Stimulated activated memory B cell treated with anti-CD40 and anti-IgM and Interleukin-4, amounts not matched to agents 10 μg/mL and 1 μg/mL and 100 μg/mL, for 72 hours (primary cell): ENCODE measurements at regions not wholly inside any gene's neighbourhood (a gene's known extent, or its start where the extent isn't known, plus 50 kb on each side); places are given as distances from the start of the nearest gene placed in this dataset.

Experiments
- ATAC-seq: fragments of 150-1000 bp; cut with Tn5 transposase; 2 replicates; pipeline ENCODE4 v1.10.0; 2021
- H3K27ac Mint-ChIP-seq: one replicate; pipeline ENCODE4 v1.8.0; 2022; ENCODE audit warnings: mild to moderate bottlenecking, mixed read lengths
- H3K27me3 Mint-ChIP-seq: one replicate; pipeline ENCODE4 v1.8.0; 2022; ENCODE audit warnings: mixed read lengths
- H3K36me3 Mint-ChIP-seq: one replicate; pipeline ENCODE4 v1.8.0; 2022; ENCODE audit warnings: mixed read lengths
- H3K4me1 Mint-ChIP-seq: one replicate; pipeline ENCODE4 v1.8.0; 2022; ENCODE audit warnings: mixed read lengths
- H3K4me3 Mint-ChIP-seq: one replicate; pipeline ENCODE4 v1.8.0; 2022; ENCODE audit warnings: mild to moderate bottlenecking, moderate library complexity, mixed read lengths
- H3K9me3 Mint-ChIP-seq: one replicate; pipeline ENCODE4 v1.8.0; 2022; ENCODE audit warnings: mixed read lengths

- H3K4me3 Mint-ChIP-seq: no peak overlapping the region
- ATAC-seq: no peak
- H3K27ac Mint-ChIP-seq: no peak overlapping the region
- no peaks in the 10 kb centered on the region for H3K36me3 Mint-ChIP-seq
- H3K4me1 Mint-ChIP-seq: no peaks in the 10 kb centered on the region
- H3K27me3 Mint-ChIP-seq: no peaks in the 10 kb centered on the region
- peaks cover 2% of the 10 kb centered on the region for H3K9me3 Mint-ChIP-seq
These were observed 247.8 kb downstream of the PRL start for GRCh38 chr6:22049002-22049401.

DNA sequence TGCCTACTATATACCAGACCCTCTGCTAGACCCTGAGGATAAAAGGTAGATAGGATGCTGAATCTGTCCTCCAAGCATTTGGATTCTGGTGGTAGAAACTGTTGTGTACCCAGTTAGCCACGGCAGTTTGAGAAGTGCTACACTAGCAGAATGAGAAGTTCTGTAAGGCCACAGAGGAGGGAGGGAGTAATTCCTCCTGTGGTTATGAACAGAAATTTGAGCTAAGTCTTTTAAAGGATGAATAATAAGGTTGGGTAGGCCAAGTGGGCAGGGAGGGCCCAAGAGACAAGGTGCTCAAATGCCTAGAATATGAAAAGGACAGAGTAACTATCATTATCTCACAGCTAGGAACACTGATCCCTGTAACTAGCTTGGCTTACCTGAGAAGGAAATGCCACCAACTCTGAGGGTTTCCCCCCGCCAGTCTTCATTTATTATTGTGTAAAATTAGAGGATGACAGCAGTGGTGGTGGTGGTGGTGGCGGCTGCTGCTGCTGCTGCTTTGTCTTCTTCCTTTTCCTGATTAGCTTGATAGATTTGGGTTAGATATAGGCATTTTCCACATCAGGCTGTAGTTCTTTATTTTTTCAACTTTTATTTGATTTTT is 243.3 kb downstream of the PRL start:
- peaks cover 2% of the 10 kb centered on the region for H3K9me3 Mint-ChIP-seq
- no peak for ATAC-seq
- no peak overlapping the region for H3K27ac Mint-ChIP-seq
- H3K36me3 Mint-ChIP-seq: no peaks in the 10 kb centered on the region
- no peaks in the 10 kb centered on the region for H3K4me1 Mint-ChIP-seq
- no peaks in the 10 kb centered on the region for H3K27me3 Mint-ChIP-seq
- H3K4me3 Mint-ChIP-seq: no peak overlapping the region

DNA sequence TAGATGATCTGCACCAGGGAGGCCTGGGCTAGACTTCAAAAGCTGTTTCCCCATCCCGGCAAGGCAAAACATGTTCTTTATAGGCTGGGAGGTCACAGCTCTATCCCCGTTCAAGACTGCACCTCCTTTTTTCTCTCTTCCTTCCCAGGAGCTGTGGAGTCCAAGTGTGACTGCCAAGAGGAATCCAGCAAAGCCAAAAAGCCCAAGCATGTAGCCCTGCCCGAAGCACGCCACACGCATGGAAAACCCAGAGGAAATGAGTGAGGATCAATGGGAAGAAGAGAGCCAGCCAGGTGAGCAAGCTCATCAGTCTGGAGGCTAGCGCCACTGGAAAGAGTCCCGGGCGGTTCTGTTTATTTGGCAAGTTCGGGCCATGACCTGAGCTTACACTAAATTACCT is 240.4 kb downstream of the PRL start:
- Mint-ChIP-seq H3K9me3 (peaks cover 2% of the 10 kb centered on the region), H3K4me1 (no peaks in the 10 kb centered on the region), H3K36me3 (no peaks in the 10 kb centered on the region), H3K27me3 (no peaks in the 10 kb centered on the region), H3K4me3 (no peak overlapping the region), H3K27ac (no peak overlapping the region)
- no peak for ATAC-seq

DNA sequence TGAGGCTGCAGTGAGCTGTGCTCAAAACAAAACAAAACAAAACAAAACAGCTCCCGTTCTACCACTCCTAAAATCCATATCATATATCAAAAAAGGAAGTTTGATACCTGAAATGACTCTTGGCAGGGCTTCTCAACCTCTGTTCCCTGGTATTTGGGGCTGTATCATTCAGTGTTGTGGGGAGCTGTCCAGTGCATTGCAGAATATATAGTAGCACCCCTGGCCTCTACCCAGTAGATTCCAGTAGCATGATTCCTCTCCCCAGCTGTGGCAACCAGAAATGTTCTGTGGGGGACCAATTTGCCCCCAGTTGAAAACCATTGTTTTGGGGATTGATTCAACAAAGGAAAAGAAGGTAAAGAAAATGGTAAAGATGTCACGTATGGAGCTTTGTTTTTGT is 238.9 kb downstream of the PRL start:
- ATAC-seq: no peak
- Mint-ChIP-seq H3K9me3 (no peaks in the 10 kb centered on the region), H3K27ac (no peak overlapping the region), H3K27me3 (no peaks in the 10 kb centered on the region), H3K4me1 (peaks cover 4% of the 10 kb centered on the region), H3K4me3 (no peak overlapping the region), H3K36me3 (no peaks in the 10 kb centered on the region)

- Mint-ChIP-seq H3K27ac (no peak overlapping the region), H3K4me3 (no peak overlapping the region), H3K27me3 (no peaks in the 10 kb centered on the region), H3K36me3 (no peaks in the 10 kb centered on the region), H3K4me1 (peaks cover 6% of the 10 kb centered on the region), H3K9me3 (no peaks in the 10 kb centered on the region)
- ATAC-seq: no peak
These were observed 237.7 kb downstream of the PRL start for GRCh38 chr6:22059126-22059525.

- Mint-ChIP-seq H3K9me3 (no peaks in the 10 kb centered on the region), H3K4me1 (peaks cover 6% of the 10 kb centered on the region), H3K27me3 (no peaks in the 10 kb centered on the region)
These were observed 236.9 kb downstream of the PRL start for GRCh38 chr6:22059946-22060345.

GRCh38 chr6:22062807-22063408 is 233.9 kb downstream of the PRL start:
- no peaks in the 10 kb centered on the region for H3K36me3 Mint-ChIP-seq
- ATAC-seq: peak; percentile 81
- H3K4me1 Mint-ChIP-seq: peaks cover 6% of the 10 kb centered on the region
- peak overlapping the region; percentile 34 for H3K4me3 Mint-ChIP-seq
- no peaks in the 10 kb centered on the region for H3K9me3 Mint-ChIP-seq
- H3K27me3 Mint-ChIP-seq: no peaks in the 10 kb centered on the region
- no peak overlapping the region for H3K27ac Mint-ChIP-seq

More at GRCh38 chr6:22059946-22060345, 236.9 kb downstream of the PRL start:
- ATAC-seq: no peak
- Mint-ChIP-seq H3K36me3 (no peaks in the 10 kb centered on the region), H3K27ac (no peak overlapping the region), H3K4me3 (no peak overlapping the region)

GRCh38 chr6:22064558-22064957 is 232.3 kb downstream of the PRL start:
- Mint-ChIP-seq H3K4me3 (no peak overlapping the region), H3K9me3 (no peaks in the 10 kb centered on the region), H3K4me1 (peaks cover 6% of the 10 kb centered on the region), H3K27ac (no peak overlapping the region), H3K27me3 (no peaks in the 10 kb centered on the region), H3K36me3 (no peaks in the 10 kb centered on the region)
- no peak for ATAC-seq

DNA sequence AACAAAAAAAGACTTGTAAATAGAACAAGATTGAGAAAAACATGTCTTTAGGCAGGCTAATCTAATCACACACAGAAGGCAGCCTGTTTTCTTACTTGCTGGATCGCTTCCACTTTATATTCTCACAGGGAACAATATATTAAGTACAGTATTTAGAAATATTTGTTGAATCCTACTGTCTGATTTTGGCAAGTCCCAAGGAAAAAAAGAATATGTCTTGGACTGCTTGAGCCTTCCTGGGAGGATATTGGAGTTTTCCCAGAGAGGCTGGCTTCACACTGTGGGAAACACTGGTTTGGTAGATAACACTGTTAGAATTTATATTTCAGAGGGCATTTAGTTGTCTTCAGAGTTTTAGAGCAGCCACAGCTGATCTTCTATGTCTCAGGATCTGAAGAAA is 229.7 kb downstream of the PRL start:
- Mint-ChIP-seq H3K27me3 (no peaks in the 10 kb centered on the region), H3K9me3 (no peaks in the 10 kb centered on the region), H3K4me1 (peaks cover 6% of the 10 kb centered on the region), H3K4me3 (no peak overlapping the region), H3K27ac (no peak overlapping the region), H3K36me3 (no peaks in the 10 kb centered on the region)
- ATAC-seq: no peak

DNA sequence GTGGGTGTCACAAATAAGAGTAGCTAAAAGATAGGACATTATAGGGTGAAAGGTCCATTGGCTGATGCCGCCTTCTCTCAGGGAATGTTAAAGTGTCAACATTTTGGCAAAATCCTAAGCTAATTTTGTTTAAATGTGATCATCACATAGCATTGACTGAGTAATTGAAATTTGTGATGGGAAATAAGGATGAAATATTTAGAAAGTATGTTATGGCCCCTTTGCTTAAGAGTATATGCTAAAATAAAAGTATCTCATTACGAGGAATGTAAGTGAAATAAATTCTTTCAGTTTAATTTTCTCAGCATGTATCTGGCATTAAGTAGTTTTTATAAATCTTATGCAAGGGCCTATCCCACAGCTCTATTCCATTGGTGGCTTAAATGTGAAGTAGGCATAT is 229.2 kb downstream of the PRL start:
- Mint-ChIP-seq H3K9me3 (no peaks in the 10 kb centered on the region), H3K27me3 (no peaks in the 10 kb centered on the region), H3K4me1 (peaks cover 5% of the 10 kb centered on the region), H3K27ac (no peak overlapping the region), H3K4me3 (no peak overlapping the region), H3K36me3 (no peaks in the 10 kb centered on the region)
- ATAC-seq: no peak

GRCh38 chr6:22068561-22069305 is 228.1 kb downstream of the PRL start:
- no peaks in the 10 kb centered on the region for H3K9me3 Mint-ChIP-seq
- H3K27me3 Mint-ChIP-seq: no peaks in the 10 kb centered on the region
- no peak overlapping the region for H3K4me3 Mint-ChIP-seq
- no peak overlapping the region for H3K27ac Mint-ChIP-seq
- ATAC-seq: no peak
- no peaks in the 10 kb centered on the region for H3K36me3 Mint-ChIP-seq
- H3K4me1 Mint-ChIP-seq: no peaks in the 10 kb centered on the region

DNA sequence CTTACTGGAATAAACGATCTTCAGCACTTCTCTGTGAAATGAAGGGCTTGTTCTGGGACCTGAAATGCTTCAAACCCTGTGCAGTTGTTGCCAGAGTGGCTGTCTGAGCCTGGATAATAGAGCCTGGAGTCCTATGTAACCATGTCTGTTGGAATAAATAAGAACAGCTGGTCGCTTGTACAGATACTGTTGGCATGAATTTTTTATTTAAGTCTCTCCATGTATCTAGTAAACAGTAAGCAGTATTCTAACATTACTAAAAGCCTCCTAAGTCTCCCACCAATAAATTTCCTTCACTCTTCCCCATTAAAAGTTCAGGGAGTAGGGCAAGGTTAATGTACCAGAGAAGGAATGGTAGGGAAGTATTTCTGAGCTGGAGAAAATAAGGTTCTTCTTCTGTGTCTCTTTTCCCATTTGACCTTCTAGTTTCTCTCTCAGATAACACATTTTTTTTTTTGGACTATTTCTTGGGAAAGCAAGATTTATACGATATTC is 227.5 kb downstream of the PRL start:
- no peaks in the 10 kb centered on the region for H3K4me1 Mint-ChIP-seq
- no peaks in the 10 kb centered on the region for H3K9me3 Mint-ChIP-seq
- no peak for ATAC-seq
- H3K36me3 Mint-ChIP-seq: no peaks in the 10 kb centered on the region
- no peak overlapping the region for H3K27ac Mint-ChIP-seq
- no peaks in the 10 kb centered on the region for H3K27me3 Mint-ChIP-seq
- no peak overlapping the region for H3K4me3 Mint-ChIP-seq

DNA sequence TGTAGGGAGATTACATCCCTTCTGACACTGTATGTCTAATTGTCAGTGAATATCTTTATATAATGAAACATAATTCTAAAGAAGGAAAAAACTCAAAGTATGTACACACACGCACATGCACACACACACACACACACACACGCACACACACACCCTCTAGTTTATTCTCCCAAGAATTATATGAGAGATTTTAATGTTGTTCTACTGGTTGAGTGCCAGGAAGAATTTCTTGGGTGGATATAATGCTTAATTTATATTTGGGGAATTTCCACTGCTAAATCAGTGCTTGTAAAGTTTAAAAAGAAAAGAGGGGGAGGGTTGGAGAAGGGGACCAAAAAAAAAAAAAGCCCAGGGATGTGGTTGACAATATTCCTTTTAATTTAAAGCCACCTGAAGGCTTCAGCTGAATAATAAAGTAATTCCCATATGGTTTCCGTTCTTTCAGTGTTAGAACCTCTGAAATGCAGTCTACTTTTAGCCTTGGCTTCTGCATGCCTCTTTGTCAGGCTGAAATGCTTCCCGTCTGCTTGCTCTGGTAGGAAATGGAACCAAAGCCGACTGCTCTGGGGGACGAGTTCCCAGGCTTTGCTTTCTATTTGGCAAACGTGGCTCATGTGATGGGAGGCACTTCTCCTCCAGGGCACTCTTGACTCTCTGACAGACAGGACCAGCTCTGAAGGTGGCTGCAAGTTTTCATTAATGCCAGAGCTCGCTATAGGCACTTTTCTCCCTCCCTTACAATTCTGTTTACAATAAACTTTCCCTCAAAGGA is 225.4 kb downstream of the PRL start:
- no peaks in the 10 kb centered on the region for H3K36me3 Mint-ChIP-seq
- ATAC-seq: no peak
- H3K4me1 Mint-ChIP-seq: no peaks in the 10 kb centered on the region

GRCh38 chr6:22072949-22073348 is 223.9 kb downstream of the PRL start:
- H3K27ac Mint-ChIP-seq: no peak overlapping the region
- no peak for ATAC-seq
- H3K36me3 Mint-ChIP-seq: no peaks in the 10 kb centered on the region
- no peaks in the 10 kb centered on the region for H3K27me3 Mint-ChIP-seq
- H3K9me3 Mint-ChIP-seq: no peaks in the 10 kb centered on the region
- H3K4me1 Mint-ChIP-seq: no peaks in the 10 kb centered on the region
- no peak overlapping the region for H3K4me3 Mint-ChIP-seq

More for the DNA sequence above, 225.4 kb downstream of the PRL start:
- Mint-ChIP-seq H3K4me3 (no peak overlapping the region), H3K27ac (no peak overlapping the region), H3K9me3 (no peaks in the 10 kb centered on the region), H3K27me3 (no peaks in the 10 kb centered on the region)

DNA sequence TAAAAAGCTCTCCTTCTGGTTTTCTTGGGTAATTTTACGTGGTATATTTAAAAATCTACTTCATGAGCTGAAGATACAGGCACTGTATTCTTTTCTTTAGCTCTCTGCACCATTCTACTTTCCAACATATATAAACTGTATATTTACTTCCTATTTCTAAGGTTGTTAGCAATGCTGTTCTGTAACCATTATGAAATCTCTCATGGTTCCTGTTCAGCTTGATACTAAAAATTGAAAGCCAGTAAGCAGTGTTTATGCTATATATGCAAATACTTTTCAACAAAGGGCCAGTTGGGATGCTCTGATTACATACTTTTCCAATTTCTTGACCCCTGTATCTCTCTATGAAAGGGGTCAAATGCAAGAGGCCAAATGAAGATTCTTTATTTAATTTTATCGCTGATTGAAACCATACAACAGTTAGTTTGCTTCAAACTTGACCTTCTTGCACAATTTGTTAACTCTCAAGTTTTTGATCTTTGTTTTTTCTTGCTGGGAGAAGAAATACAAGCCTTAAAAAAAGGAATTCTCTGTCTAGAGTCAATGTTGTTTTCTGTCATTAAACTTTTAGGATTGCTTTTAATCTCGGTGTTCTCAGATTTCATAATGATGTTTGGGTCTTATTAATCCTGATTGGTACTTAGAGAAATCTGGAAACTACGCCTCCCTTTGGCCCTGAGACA is 223.2 kb downstream of the PRL start:
- Mint-ChIP-seq H3K27me3 (no peaks in the 10 kb centered on the region), H3K4me3 (no peak overlapping the region), H3K27ac (no peak overlapping the region), H3K9me3 (no peaks in the 10 kb centered on the region), H3K4me1 (no peaks in the 10 kb centered on the region), H3K36me3 (no peaks in the 10 kb centered on the region)
- no peak for ATAC-seq
